ENCODE measurements at regions not wholly inside any gene's neighbourhood (a gene's known extent, or its start where the extent isn't known, plus 50 kb on each side); places are given as distances from the start of the nearest gene placed in this dataset.

DNA sequence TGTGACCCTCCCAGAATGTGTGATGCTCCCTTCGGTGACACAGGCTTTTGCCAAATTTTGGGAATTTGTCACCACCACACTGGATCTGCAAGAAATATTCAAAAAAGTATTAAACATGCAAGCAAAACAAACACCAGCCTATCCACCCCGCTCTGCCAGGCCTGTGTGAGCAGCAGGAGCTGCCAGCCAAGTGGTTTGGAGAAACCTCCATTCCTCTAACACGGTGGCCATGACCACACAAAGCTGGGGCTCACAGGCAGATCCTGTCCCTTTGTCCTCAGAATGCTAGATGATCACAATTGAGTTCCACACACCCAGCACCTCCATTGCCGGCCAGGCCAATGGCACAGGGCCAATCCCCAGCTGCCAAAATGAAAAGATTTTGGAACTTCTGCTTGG, 261.9 kb upstream of the PPP2R2D start:
- TF ChIP-seq, protein P1, sequence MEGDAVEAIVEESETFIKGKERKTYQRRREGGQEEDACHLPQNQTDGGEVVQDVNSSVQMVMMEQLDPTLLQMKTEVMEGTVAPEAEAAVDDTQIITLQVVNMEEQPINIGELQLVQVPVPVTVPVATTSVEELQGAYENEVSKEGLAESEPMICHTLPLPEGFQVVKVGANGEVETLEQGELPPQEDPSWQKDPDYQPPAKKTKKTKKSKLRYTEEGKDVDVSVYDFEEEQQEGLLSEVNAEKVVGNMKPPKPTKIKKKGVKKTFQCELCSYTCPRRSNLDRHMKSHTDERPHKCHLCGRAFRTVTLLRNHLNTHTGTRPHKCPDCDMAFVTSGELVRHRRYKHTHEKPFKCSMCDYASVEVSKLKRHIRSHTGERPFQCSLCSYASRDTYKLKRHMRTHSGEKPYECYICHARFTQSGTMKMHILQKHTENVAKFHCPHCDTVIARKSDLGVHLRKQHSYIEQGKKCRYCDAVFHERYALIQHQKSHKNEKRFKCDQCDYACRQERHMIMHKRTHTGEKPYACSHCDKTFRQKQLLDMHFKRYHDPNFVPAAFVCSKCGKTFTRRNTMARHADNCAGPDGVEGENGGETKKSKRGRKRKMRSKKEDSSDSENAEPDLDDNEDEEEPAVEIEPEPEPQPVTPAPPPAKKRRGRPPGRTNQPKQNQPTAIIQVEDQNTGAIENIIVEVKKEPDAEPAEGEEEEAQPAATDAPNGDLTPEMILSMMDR (IDR thresholded peaks at IDR 0.05; ENCODE audit: low read depth, low read length): no peak
- TF ChIP-seq POLR2A (IDR thresholded peaks at IDR 0.05; ENCODE audit: extremely low read depth, insufficient read length): no peak
- no peak for TF ChIP-seq MYC (IDR thresholded peaks at IDR 0.05; ENCODE audit: low read depth, low read length)
- TF ChIP-seq, protein P2, sequence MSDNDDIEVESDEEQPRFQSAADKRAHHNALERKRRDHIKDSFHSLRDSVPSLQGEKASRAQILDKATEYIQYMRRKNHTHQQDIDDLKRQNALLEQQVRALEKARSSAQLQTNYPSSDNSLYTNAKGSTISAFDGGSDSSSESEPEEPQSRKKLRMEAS (IDR thresholded peaks at IDR 0.05; ENCODE audit: low read depth, low read length): no peak

Measured in NB4 (cell line).